ENCODE measurements at regions not wholly inside any gene's neighbourhood (a gene's known extent, or its start where the extent isn't known, plus 50 kb on each side); places are given as distances from the start of the nearest gene placed in this dataset.

- no peak for DNase-seq
Measured at GRCh38 chr9:7983490-7983889, 183.9 kb upstream of the DMAC1 start.

- DNase-seq, result no peak
Measured at GRCh38 chr9:7982907-7983306, 183.3 kb upstream of the DMAC1 start.

GRCh38 chr9:7980691-7981289 is 181.2 kb upstream of the DMAC1 start:
- DNase-seq, result no peak

- no peak for DNase-seq
Measured at GRCh38 chr9:7980041-7980440, 180.5 kb upstream of the DMAC1 start.

GRCh38 chr9:7979611-7980010 is 180.0 kb upstream of the DMAC1 start:
- no peak for DNase-seq

- DNase-seq, result no peak
Measured at GRCh38 chr9:7977586-7977985, 178.0 kb upstream of the DMAC1 start.

- DNase-seq, result no peak
Measured at GRCh38 chr9:7976856-7977255, 177.3 kb upstream of the DMAC1 start.

- DNase-seq, result no peak
Measured at GRCh38 chr9:7976167-7976755, 176.7 kb upstream of the DMAC1 start.

GRCh38 chr9:7975336-7975735 is 175.8 kb upstream of the DMAC1 start:
- DNase-seq, result no peak

GRCh38 chr9:7974335-7974960 is 174.9 kb upstream of the DMAC1 start:
- no peak for DNase-seq

- DNase-seq, result no peak
Measured at GRCh38 chr9:7973123-7973522, 173.5 kb upstream of the DMAC1 start.

GRCh38 chr9:7970681-7971330 is 171.2 kb upstream of the DMAC1 start:
- DNase-seq, result no peak

- DNase-seq, result no peak
Measured at GRCh38 chr9:7968687-7969086, 169.1 kb upstream of the DMAC1 start.

- no peak for DNase-seq
Measured at GRCh38 chr9:7967851-7968250, 168.3 kb upstream of the DMAC1 start.

GRCh38 chr9:7967093-7967827 is 167.7 kb upstream of the DMAC1 start:
- no peak for DNase-seq

GRCh38 chr9:7965063-7965462 is 165.5 kb upstream of the DMAC1 start:
- no peak for DNase-seq

GRCh38 chr9:7963026-7963425 is 163.4 kb upstream of the DMAC1 start:
- DNase-seq, result no peak

GRCh38 chr9:7961076-7961475 is 161.5 kb upstream of the DMAC1 start:
- no peak for DNase-seq

- DNase-seq, result no peak
Measured at GRCh38 chr9:7960320-7961050, 160.9 kb upstream of the DMAC1 start.

GRCh38 chr9:7957803-7958202 is 158.2 kb upstream of the DMAC1 start:
- DNase-seq, result no peak

- DNase-seq, result no peak
Measured at GRCh38 chr9:7947577-7947976, 148.0 kb upstream of the DMAC1 start.

GRCh38 chr9:7946458-7946857 is 146.9 kb upstream of the DMAC1 start:
- no peak for DNase-seq

Data from right kidney (tissue), 1 donor.